ELR (cell line): ENCODE measurements at regions not wholly inside any gene's neighbourhood (a gene's known extent, or its start where the extent isn't known, plus 50 kb on each side); places are given as distances from the start of the nearest gene placed in this dataset.
"Not testable (repeated sequence)": the region's sequence is repeated elsewhere in the genome, so short reads cannot be mapped to it uniquely, and the experiment has no call there.

Source experiments
- DNase-seq: peaks from one replicate; pipeline ENCODE4 v3.0.0-alpha.2; 2015; ENCODE audit warnings: low read depth

GRCh38 chr6:76533661-76534060 lies 461.2 kb upstream of the IMPG1 start:
- DNase-seq = no peak

GRCh38 chr6:76532647-76533046 lies 460.2 kb upstream of the IMPG1 start:
- DNase-seq = no peak

- peak; percentile 28 for DNase-seq
These were observed 446.0 kb upstream of the IMPG1 start for GRCh38 chr6:76518443-76518842.

GRCh38 chr6:76516924-76517323 lies 444.5 kb upstream of the IMPG1 start:
- DNase-seq = no peak

GRCh38 chr6:76510489-76510888 lies 438.0 kb upstream of the IMPG1 start:
- no peak for DNase-seq

GRCh38 chr6:76509397-76509796 lies 436.9 kb upstream of the IMPG1 start:
- no peak for DNase-seq

GRCh38 chr6:76506808-76507207 lies 434.3 kb upstream of the IMPG1 start:
- no peak for DNase-seq

- DNase-seq = no peak
These were observed 423.4 kb upstream of the IMPG1 start for GRCh38 chr6:76495909-76496308.

- not testable (repeated sequence) for DNase-seq
These were observed 418.9 kb upstream of the IMPG1 start for GRCh38 chr6:76491376-76491775.

- no peak for DNase-seq
These were observed 418.0 kb upstream of the IMPG1 start for GRCh38 chr6:76490456-76490855.

GRCh38 chr6:76481101-76481500 lies 408.6 kb upstream of the IMPG1 start:
- DNase-seq = no peak

- DNase-seq = no peak
These were observed 400.4 kb upstream of the IMPG1 start for GRCh38 chr6:76472858-76473257.

GRCh38 chr6:76466286-76466685 lies 393.8 kb upstream of the IMPG1 start:
- DNase-seq = no peak

- DNase-seq = no peak
These were observed 392.9 kb upstream of the IMPG1 start for GRCh38 chr6:76465410-76465809.

GRCh38 chr6:76453270-76453669 lies 380.8 kb upstream of the IMPG1 start:
- no peak for DNase-seq

GRCh38 chr6:76451926-76452709 lies 379.7 kb upstream of the IMPG1 start:
- DNase-seq = no peak

GRCh38 chr6:76448109-76448508 lies 375.6 kb upstream of the IMPG1 start:
- DNase-seq = no peak

- no peak for DNase-seq
These were observed 369.4 kb upstream of the IMPG1 start for GRCh38 chr6:76441875-76442274.

- DNase-seq = no peak
These were observed 367.3 kb upstream of the IMPG1 start for GRCh38 chr6:76439811-76440210.

- DNase-seq = no peak
These were observed 366.3 kb upstream of the IMPG1 start for GRCh38 chr6:76438768-76439167.

GRCh38 chr6:76435174-76435573 lies 362.7 kb upstream of the IMPG1 start:
- DNase-seq = no peak

GRCh38 chr6:76422511-76423213 lies 350.2 kb upstream of the IMPG1 start:
- DNase-seq = no peak

- DNase-seq = no peak
These were observed 347.6 kb upstream of the IMPG1 start for GRCh38 chr6:76420094-76420493.
